ENCODE measurements at regions not wholly inside any gene's neighbourhood (a gene's known extent, or its start where the extent isn't known, plus 50 kb on each side); places are given as distances from the start of the nearest gene placed in this dataset.
A peak's percentile ranks its signal among the peaks of the same experiment; 100 is the strongest.

DNA sequence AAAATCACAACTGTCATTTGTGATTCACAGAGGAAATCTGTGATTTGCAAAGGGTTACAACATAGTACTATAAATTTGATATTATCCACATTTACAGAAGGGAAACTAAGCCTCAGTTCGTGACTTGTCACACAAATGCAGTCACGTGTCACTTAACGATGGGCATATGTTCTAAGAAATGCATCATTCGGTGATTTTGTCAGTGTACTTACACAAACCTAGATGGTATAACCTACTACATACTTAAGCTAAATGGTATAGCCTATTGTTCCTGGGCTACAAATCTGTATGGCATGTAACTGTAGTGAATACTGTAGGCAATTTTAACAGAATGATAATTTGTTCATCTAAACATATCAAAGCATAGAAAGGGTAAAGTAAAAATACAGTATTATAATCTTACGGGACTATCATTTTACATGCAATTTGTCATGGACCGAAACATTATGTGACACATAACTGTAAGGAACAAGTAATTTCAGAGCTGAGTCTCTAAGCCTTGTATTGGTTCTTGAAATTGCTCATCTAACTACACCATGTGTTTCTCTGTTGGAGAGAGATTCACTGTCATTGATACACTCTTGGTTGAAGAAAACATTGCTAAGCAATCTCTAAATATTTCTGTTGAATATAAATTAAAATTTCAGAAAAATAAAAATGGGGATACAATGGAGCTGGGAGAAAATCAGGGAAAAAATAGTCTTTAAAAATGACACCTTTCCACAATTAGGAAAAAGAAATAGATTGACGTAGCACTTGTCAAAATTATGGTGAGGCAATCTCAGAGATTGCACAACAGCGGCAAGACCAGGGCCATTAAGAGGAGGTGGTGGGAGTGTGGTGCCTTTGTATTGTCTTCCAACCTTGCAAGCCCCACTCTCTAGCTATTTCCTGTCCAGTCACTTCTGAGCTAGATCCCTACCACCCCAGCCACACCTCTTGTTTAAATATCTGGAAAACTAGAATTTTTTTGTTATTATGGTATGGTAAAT is 645.8 kb upstream of the TBL1XR1 start:
- Histone ChIP-seq H3K27me3 (no peaks in the 10 kb centered on the region), H3K4me1 (peaks cover 0 to 3% (median 1%) of the 10 kb centered on the region in 4 donors), H3K4me3 (no peak overlapping the region), H3K9me3 (no peaks in the 10 kb centered on the region), H3K36me3 (no peaks in the 10 kb centered on the region), H3K27ac (replicated peaks in 1 of 4) (no peak overlapping the region)
- no peak for TF ChIP-seq EP300 (IDR thresholded peaks at IDR 0.05)
- TF ChIP-seq POLR2A (IDR thresholded peaks at IDR 0.05; ENCODE audit: low read depth): no peak
- TF ChIP-seq, protein P1, sequence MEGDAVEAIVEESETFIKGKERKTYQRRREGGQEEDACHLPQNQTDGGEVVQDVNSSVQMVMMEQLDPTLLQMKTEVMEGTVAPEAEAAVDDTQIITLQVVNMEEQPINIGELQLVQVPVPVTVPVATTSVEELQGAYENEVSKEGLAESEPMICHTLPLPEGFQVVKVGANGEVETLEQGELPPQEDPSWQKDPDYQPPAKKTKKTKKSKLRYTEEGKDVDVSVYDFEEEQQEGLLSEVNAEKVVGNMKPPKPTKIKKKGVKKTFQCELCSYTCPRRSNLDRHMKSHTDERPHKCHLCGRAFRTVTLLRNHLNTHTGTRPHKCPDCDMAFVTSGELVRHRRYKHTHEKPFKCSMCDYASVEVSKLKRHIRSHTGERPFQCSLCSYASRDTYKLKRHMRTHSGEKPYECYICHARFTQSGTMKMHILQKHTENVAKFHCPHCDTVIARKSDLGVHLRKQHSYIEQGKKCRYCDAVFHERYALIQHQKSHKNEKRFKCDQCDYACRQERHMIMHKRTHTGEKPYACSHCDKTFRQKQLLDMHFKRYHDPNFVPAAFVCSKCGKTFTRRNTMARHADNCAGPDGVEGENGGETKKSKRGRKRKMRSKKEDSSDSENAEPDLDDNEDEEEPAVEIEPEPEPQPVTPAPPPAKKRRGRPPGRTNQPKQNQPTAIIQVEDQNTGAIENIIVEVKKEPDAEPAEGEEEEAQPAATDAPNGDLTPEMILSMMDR (IDR thresholded peaks at IDR 0.05): no peak
- TF ChIP-seq POLR2AphosphoS5 (IDR thresholded peaks at IDR 0.05): no peak
- WGBS: 93% methylated on average over 8 of the region's 8 CpGs
- intact Hi-C loops (cut with DNase I): no loop called here
- no peak for DNase-seq (ENCODE audit: extremely low spot score)

DNA sequence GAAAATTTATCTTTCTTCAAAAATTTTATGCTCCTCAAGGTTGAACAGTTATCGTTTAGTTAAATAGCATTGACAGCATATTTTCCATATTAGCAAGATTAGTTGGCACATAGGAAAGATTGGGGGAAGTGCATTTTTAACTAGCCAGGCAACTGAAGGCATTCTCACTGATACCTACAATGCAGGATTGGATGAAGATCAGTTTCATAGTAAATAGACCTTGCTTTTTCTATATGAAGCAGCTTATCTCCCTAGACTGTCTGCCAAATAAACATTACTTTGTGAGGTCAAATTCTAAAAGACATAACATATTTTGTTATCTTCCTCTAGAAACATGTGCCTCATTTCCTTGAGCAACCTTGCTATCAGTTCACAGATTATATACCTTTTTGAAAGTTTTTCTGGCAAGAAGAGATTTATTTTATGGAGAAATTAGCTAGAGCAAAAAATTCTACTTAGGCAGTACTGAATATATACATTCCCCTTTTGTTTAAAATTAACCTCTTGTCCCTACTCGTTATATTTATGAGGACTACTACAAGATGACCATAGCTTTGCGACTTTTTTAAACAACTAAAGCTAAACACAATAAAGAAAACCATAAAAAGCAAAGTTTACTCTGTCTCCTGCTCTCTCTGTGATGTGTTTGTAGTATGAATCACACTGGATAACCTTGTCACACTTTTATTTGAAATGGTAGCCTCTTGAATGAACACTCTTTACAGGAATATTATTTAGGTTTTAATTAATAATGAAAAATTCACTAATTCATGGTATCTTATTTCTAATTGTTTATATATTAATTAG is 654.9 kb upstream of the TBL1XR1 start:
- 35% methylated on average over 3 of the region's 3 CpGs for WGBS

DNA sequence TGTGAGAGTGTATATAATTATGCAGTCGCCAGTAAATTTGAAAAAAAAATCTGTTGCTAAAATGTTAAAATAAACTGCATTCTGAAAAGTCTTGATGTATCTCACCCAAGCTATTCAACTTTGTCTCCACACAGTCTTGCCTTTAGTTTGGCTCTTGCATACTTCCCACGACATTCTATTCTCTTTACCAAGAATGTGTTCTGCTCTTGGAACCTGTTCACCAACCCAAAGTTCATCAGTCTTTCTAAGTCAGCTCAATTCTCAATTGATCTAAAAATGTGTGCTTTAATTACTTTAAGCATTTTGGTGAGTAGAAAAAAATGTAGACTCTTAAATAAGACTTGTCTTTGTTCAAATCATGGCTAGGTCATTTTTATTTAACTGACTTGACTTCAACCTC is 657.7 kb upstream of the TBL1XR1 start:
- Histone ChIP-seq H3K4me3 (no peak overlapping the region), H3K27me3 (no peaks in the 10 kb centered on the region), H3K9me3 (peaks cover 0 to 14% (median 0%) of the 10 kb centered on the region in 4 donors), H3K27ac (replicated peaks in 1 of 4) (peak overlapping the region in 3 of 4 donors; percentile 18 to 63 (median 50)), H3K4me1 (peaks cover 0 to 26% (median 19%) of the 10 kb centered on the region in 4 donors), H3K36me3 (no peaks in the 10 kb centered on the region)
- no peak for DNase-seq (ENCODE audit: extremely low spot score)
- TF ChIP-seq POLR2AphosphoS5 (IDR thresholded peaks at IDR 0.05) (no peak), POLR2A (IDR thresholded peaks at IDR 0.05; ENCODE audit: low read depth) (no peak), EP300 (IDR thresholded peaks at IDR 0.05) (no peak)
- TF ChIP-seq, protein P1 (IDR thresholded peaks at IDR 0.05): no peak
- intact Hi-C loops (cut with DNase I): no loop called here
- WGBS: 43% methylated on average over 2 of the region's 2 CpGs

More for the DNA sequence above, 654.9 kb upstream of the TBL1XR1 start:
- Histone ChIP-seq H3K36me3 (no peaks in the 10 kb centered on the region), H3K27me3 (no peaks in the 10 kb centered on the region), H3K4me1 (peaks cover 0 to 26% (median 19%) of the 10 kb centered on the region in 4 donors), H3K27ac (replicated peaks in 1 of 4) (no peak overlapping the region), H3K9me3 (no peaks in the 10 kb centered on the region), H3K4me3 (no peak overlapping the region)
- DNase-seq (ENCODE audit: extremely low spot score): no peak
- no peak for TF ChIP-seq EP300 (IDR thresholded peaks at IDR 0.05)
- no peak for TF ChIP-seq POLR2AphosphoS5 (IDR thresholded peaks at IDR 0.05)
- TF ChIP-seq, protein P1 (IDR thresholded peaks at IDR 0.05): no peak
- no peak for TF ChIP-seq POLR2A (IDR thresholded peaks at IDR 0.05; ENCODE audit: low read depth)
- intact Hi-C loops (cut with DNase I): no loop called here

DNA sequence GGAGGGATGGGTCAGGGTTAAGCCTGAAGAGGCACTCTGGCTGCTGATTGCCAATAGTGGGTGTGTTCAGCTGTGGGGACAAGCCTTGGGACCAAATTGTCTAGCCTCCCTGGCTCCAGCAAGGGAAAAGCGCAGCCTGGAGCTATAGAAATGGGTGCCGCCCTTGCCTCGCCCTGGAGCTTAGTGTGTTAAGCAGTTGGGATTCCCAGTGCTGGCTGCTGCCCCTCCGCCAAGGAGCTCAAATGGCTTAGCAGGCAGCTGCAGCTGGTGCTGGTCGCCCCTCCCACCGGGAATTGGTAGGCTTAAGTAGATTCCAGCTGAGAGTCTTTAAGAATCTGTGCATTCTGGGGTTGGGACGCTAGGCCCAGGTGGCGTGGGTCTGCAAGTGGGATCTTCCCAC is 662.9 kb upstream of the TBL1XR1 start:
- Histone ChIP-seq H3K27me3 (no peaks in the 10 kb centered on the region), H3K36me3 (no peaks in the 10 kb centered on the region), H3K27ac (replicated peaks in 1 of 4) (no peak overlapping the region), H3K9me3 (peaks cover 0 to 14% (median 7%) of the 10 kb centered on the region in 4 donors), H3K4me1 (peaks cover 0 to 11% (median 9%) of the 10 kb centered on the region in 4 donors), H3K4me3 (no peak overlapping the region)
- no peak for DNase-seq (ENCODE audit: extremely low spot score)
- WGBS: 89% methylated on average over 8 of the region's 8 CpGs
- intact Hi-C loops (cut with DNase I): no loop called here
- no peak for TF ChIP-seq POLR2AphosphoS5 (IDR thresholded peaks at IDR 0.05)
- TF ChIP-seq, protein P1 (IDR thresholded peaks at IDR 0.05): no peak
- no peak for TF ChIP-seq EP300 (IDR thresholded peaks at IDR 0.05)
- TF ChIP-seq POLR2A (IDR thresholded peaks at IDR 0.05; ENCODE audit: low read depth): no peak
